ENCODE measurements at regions not wholly inside any gene's neighbourhood (a gene's known extent, or its start where the extent isn't known, plus 50 kb on each side); places are given as distances from the start of the nearest gene placed in this dataset.

DNA sequence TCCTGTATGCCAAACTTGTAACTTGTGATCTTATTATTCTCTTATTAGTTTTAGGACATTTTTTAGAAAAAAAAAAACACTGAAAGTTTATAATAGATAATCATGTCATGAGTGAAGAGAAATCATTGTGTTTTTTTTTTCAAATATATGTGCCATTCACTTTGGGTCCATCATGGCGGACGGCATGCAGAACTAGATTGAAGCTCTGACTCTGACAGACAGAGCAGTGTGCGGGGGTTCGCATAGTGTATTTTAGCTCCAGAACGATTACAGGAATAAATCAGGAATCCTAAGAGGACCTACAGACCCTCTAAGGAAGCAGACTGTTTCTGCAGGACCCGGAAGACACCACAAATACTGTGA lies 484.4 kb upstream of the REG3G start:
- no peak overlapping the region for H3K27ac ChIP-seq
- no peak for TF ChIP-seq ZFX (IDR thresholded peaks at IDR 0.05)
- TF ChIP-seq, protein P1, sequence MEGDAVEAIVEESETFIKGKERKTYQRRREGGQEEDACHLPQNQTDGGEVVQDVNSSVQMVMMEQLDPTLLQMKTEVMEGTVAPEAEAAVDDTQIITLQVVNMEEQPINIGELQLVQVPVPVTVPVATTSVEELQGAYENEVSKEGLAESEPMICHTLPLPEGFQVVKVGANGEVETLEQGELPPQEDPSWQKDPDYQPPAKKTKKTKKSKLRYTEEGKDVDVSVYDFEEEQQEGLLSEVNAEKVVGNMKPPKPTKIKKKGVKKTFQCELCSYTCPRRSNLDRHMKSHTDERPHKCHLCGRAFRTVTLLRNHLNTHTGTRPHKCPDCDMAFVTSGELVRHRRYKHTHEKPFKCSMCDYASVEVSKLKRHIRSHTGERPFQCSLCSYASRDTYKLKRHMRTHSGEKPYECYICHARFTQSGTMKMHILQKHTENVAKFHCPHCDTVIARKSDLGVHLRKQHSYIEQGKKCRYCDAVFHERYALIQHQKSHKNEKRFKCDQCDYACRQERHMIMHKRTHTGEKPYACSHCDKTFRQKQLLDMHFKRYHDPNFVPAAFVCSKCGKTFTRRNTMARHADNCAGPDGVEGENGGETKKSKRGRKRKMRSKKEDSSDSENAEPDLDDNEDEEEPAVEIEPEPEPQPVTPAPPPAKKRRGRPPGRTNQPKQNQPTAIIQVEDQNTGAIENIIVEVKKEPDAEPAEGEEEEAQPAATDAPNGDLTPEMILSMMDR (conservative IDR thresholded peaks at IDR 0.05), result no peak

DNA sequence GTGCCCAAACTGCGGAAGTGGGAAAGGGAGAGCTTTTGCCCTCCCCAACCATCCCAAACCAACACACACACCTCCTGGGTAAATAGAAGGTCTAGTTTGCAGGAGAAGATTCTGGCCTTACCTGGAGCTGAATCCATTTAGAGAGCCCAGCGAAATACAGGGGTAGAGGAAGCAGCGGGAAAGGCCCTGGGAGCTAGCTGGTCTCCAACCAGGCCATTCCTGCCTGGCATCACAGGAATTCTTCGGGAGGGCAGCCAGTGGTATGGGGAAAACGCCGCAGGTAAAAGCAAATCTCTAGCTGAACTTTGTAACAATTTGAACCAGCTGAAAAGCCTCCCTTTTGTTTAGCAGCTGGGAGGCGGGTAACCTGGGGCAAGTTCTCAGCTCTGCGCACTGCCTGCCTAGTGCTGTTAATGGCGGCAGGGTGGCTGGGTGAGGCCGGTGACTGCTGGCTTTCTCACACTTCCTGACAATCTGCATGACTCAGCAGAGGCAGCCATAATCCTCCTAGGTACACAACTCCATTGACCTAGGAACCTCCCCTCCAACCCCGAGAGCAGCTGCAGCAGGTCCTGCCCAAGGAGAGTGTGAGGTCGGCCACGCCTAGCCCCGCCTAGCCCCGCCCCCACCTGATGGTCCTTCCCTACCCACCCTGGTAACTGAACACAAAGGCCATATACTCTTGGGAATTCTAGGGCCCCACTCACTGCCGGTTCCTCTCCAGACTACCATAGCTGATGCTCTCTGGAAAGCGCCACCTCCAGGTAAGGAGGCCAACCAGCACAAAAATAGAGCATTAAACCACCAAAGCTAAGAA lies 483.8 kb upstream of the REG3G start:
- TF ChIP-seq ZFX (IDR thresholded peaks at IDR 0.05), result no peak
- TF ChIP-seq, protein P1 (conservative IDR thresholded peaks at IDR 0.05), result no peak; the same call in 1 of the 2 replicates
- H3K27ac ChIP-seq, result no peak overlapping the region

DNA sequence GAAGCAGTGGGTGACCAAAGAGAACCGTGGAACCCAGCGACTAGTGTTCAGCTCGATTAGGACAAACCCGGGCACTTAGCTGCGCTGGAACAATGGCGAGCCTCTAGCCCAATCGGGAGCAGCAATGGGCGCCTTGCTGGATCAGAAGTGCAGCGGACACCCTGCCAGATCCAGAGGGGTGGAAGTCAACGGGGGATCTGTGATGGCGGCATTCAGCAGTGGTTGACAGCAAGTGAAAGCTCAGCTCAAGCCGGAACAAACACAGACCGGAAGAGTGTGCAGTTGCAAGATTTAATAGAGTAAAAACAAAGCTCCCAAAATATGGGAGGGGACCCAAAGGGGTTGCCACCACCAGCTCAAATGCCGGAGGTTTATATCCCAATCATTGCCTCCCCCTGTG lies 478.7 kb upstream of the REG3G start:
- TF ChIP-seq ZFX (IDR thresholded peaks at IDR 0.05), result no peak
- TF ChIP-seq, protein P1 (conservative IDR thresholded peaks at IDR 0.05), result no peak
- no peak overlapping the region for H3K27ac ChIP-seq

DNA sequence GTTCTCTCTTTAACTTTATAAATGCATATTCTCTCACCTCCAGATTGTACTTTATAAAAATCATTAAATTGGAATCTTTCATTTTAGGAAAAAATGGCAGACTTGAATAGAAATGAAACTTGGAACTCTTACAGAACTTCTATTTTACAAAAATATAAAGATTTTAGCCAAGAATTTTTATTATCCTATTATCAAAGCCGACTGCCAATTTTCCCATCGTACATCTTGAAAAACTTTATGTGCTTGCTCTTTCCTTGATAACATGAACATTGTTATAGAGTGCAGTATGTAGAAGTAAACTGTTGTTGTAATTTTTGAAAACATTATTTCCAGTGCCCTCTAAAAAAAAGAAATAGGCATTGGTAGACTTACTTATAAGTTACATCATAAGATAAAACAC lies 475.7 kb upstream of the REG3G start:
- TF ChIP-seq, protein P1 (conservative IDR thresholded peaks at IDR 0.05), result no peak
- no peak for TF ChIP-seq ZFX (IDR thresholded peaks at IDR 0.05)
- no peak overlapping the region for H3K27ac ChIP-seq

DNA sequence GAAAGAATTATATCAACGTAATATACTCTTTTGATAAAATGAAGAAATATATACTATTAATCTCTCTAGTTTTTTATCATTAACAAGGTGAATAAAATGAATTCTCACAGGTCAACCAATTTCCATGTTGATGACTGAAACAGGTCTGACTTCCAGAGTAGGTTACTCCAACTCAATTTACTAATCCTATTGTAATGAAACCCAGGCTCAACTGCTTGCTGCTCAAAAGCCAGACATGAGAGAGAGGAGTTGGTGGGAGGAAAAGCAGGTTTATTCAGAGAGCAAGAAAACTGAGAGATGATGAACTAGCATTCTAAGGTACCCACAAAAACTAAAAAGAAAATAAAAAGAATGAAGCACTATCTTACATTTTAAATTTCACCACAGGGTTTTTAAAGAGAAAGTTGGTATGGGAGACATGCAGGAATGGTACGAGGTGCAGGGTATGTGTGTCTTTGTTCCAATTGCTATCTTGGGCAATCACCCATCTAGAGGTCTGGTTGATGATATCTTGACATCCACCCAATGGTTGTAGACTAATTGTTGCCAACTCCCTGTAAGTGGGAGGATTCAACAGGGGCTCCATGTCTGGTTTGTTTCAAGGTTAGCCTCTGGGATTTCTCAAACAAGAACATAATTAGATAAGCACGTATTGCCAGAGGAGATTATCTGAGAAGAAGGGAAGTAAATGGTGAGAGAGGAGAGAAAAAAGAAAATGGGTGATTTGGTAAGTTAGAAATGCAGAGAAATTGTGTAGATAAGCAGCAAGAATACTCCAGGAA lies 471.4 kb upstream of the REG3G start:
- H3K27ac ChIP-seq, result no peak overlapping the region
- TF ChIP-seq, protein P1 (conservative IDR thresholded peaks at IDR 0.05), result no peak

DNA sequence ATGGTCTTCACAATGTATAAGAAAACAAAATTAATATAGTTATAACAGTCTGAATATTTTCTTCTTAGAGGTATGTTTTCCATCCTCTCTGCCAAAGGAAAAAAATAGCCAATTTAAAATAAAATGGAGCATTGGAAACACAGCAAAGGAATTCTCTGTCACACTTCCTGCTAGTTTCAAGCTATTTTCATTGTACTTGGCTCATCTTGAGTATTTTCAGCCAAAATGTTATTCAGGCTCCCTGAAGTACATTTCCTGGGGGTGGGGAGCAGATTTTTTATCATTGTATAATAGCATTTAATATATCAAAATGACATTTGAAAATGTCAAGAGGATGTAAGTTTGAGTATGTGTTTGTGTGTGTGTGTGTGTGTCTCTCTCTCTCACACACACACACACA lies 463.6 kb upstream of the REG3G start:
- H3K27ac ChIP-seq, result no peak overlapping the region
- no peak for TF ChIP-seq ZFX (IDR thresholded peaks at IDR 0.05)
- TF ChIP-seq, protein P1 (conservative IDR thresholded peaks at IDR 0.05), result no peak

DNA sequence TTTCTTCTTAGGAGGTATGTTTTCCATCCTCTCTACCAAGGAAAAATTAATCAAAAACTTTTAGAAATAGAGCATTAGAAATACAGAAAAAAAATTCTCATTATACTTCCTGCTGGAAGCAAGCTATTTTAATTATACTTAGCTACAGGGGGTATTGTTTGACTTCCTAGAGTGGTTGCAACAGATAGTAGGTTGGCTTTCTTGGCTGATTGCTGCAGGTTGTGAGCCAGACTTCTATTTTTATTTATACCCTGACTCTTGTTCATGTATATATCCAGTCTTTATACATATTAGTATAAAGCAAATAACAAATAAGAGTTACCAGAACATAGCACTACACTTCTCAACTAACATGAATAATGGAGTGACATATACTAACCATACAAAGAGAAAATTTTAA lies 460.8 kb upstream of the REG3G start:
- TF ChIP-seq, protein P1 (conservative IDR thresholded peaks at IDR 0.05), result no peak
- no peak overlapping the region for H3K27ac ChIP-seq
